ENCODE measurements at regions not wholly inside any gene's neighbourhood (a gene's known extent, or its start where the extent isn't known, plus 50 kb on each side); places are given as distances from the start of the nearest gene placed in this dataset.

DNA sequence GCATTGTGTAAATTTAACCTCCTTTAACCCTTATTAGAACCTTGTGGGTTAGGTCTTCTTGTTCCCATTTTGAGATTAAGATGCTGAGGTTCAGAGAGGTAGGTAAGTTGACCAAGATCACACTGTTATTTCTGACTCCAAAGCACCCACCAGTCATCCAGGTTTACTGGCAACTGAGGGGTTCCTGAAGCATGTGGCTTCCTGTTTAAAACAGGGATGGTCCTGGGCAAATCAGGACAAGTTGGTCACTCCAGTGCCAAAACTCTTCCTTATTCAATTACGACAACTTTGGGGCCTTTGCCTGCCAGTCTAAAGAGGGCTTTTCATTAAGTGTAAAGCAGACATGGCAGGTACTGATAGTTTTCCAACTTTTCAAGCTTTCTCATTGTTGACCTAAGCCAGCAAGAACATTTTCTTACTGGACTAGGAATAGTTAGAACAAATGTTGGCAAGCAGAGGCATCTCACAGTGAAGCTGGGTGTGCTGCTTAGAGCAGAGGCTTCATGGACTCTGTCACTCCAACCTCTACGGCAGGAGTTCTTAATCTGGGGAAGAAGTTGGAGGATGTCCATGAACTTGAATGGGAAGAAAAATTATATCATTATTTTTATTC, 149.4 kb upstream of the ADAMTS9 start:
- Histone ChIP-seq H3K27me3 (ENCODE audit: control insufficient read depth in 3 of 3, insufficient read depth in 3 of 3, low read length in 3 of 3) (no peaks in the 10 kb centered on the region), H3K9ac (ENCODE audit: low read depth in 1 of 3, low read length in 3 of 3) (no peak overlapping the region), H3K36me3 (ENCODE audit: control insufficient read depth in 3 of 3, insufficient read depth in 3 of 3, low read length in 3 of 3) (no peaks in the 10 kb centered on the region), H3K27ac (ENCODE audit: low read depth, low read length) (no peak overlapping the region), H3K9me3 (ENCODE audit: control insufficient read depth in 3 of 3, low read length in 3 of 3) (no peaks in the 10 kb centered on the region), H3K4me1 (ENCODE audit: control insufficient read depth in 3 of 3, insufficient read depth in 3 of 3, low read length in 3 of 3) (no peaks in the 10 kb centered on the region), H3K4me3 (ENCODE audit: low read length in 3 of 3) (no peak overlapping the region)

DNA sequence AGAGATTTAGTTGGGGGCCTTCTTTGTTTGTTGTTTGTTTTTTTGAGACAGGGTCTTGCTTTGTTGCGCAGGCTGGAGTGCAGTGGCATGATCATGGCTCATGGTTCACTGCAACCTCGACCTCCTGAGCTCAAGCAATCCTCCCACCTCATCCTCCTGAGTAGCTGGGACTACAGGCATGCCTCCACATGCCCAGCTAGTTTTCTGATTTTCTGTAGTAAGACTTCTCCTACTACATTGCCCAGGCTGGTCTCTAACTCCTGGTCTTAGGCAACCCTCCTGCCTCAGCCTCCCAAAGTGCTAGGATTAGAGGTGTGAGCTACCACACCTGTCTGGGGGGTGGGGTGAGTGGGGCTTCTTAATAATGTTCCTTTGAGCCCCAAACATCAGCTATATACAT, 148.3 kb upstream of the ADAMTS9 start:
- Histone ChIP-seq H3K4me3 (ENCODE audit: low read length in 3 of 3) (no peak overlapping the region), H3K27me3 (ENCODE audit: control insufficient read depth in 3 of 3, insufficient read depth in 3 of 3, low read length in 3 of 3) (no peaks in the 10 kb centered on the region), H3K9me3 (ENCODE audit: control insufficient read depth in 3 of 3, low read length in 3 of 3) (no peaks in the 10 kb centered on the region)

DNA sequence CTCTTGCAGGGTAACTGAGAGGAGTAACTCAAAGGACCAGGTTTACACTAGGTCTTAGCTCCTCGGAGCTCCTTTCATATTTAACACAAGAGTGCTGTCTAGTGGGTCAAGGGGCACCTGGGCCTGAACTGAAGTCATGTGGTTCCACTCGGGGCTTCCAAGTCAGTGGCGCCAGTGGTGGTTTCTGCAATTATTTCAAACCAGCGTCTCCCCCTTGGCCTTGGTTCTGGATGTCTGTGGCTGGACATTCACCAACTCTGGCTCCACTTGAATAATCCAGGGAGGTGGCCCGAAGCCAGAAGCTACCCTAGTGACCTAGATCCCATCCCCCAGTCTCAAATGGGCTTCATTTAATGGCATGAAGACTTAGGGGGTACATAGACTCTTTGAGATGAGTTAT, 144.3 kb upstream of the ADAMTS9 start:
- H3K9me3 ChIP-seq (ENCODE audit: control insufficient read depth in 3 of 3, low read length in 3 of 3): no peaks in the 10 kb centered on the region
- no peak overlapping the region for H3K4me3 ChIP-seq (ENCODE audit: low read length in 3 of 3)
- no peaks in the 10 kb centered on the region for H3K4me1 ChIP-seq (ENCODE audit: control insufficient read depth in 3 of 3, insufficient read depth in 3 of 3, low read length in 3 of 3)
- H3K27ac ChIP-seq (ENCODE audit: low read depth, low read length): no peak overlapping the region
- no peaks in the 10 kb centered on the region for H3K36me3 ChIP-seq (ENCODE audit: control insufficient read depth in 3 of 3, insufficient read depth in 3 of 3, low read length in 3 of 3)
- H3K9ac ChIP-seq (ENCODE audit: low read depth in 1 of 3, low read length in 3 of 3): no peak overlapping the region
- no peaks in the 10 kb centered on the region for H3K27me3 ChIP-seq (ENCODE audit: control insufficient read depth in 3 of 3, insufficient read depth in 3 of 3, low read length in 3 of 3)

More for the DNA sequence above, 148.3 kb upstream of the ADAMTS9 start:
- Histone ChIP-seq H3K27ac (ENCODE audit: low read depth, low read length) (no peak overlapping the region), H3K36me3 (ENCODE audit: control insufficient read depth in 3 of 3, insufficient read depth in 3 of 3, low read length in 3 of 3) (no peaks in the 10 kb centered on the region), H3K4me1 (ENCODE audit: control insufficient read depth in 3 of 3, insufficient read depth in 3 of 3, low read length in 3 of 3) (no peaks in the 10 kb centered on the region), H3K9ac (ENCODE audit: low read depth in 1 of 3, low read length in 3 of 3) (no peak overlapping the region)

DNA sequence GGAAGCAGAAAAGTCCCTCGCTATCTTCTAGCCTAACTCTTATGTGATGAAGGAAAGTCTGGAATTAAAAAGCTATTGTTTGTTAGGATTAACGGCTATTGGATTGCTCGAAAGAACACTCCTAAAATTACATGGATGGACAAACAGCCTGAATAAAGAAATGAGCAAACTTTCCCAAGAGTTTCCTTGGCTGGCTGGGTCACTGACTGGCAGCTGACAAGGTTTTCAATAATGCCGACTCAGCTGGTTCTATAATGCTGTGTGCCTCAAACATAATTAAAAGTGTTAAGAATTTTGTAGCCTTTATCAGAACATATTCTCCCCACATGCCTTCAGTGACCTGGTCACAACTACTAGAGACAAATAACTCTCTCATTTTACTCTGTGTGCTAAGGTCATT, 142.9 kb upstream of the ADAMTS9 start:
- Histone ChIP-seq H3K9ac (ENCODE audit: low read depth in 1 of 3, low read length in 3 of 3) (no peak overlapping the region), H3K27me3 (ENCODE audit: control insufficient read depth in 3 of 3, insufficient read depth in 3 of 3, low read length in 3 of 3) (no peaks in the 10 kb centered on the region), H3K4me1 (ENCODE audit: control insufficient read depth in 3 of 3, insufficient read depth in 3 of 3, low read length in 3 of 3) (no peaks in the 10 kb centered on the region), H3K4me3 (ENCODE audit: low read length in 3 of 3) (no peak overlapping the region), H3K27ac (ENCODE audit: low read depth, low read length) (no peak overlapping the region), H3K9me3 (ENCODE audit: control insufficient read depth in 3 of 3, low read length in 3 of 3) (no peaks in the 10 kb centered on the region), H3K36me3 (ENCODE audit: control insufficient read depth in 3 of 3, insufficient read depth in 3 of 3, low read length in 3 of 3) (no peaks in the 10 kb centered on the region)

DNA sequence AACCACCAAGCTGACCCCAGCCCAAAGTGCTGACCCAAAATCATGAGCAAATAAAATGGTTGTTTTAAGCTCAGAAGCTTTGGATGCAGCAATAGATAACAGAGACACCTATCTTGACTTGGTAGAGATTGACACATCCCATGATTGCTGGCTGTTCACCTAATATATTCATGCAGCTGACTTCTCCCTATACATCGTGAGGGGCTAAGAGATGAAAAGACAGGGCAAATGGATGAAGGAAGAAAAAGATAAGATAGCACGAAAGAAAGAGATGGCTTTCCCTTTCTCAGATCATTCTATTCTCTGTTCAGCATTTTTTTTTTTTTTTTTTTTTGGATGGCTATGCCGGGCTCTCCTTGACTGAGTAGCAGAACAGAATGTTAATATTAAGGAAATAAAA, 141.5 kb upstream of the ADAMTS9 start:
- no peak overlapping the region for H3K27ac ChIP-seq (ENCODE audit: low read depth, low read length)
- H3K4me1 ChIP-seq (ENCODE audit: control insufficient read depth in 3 of 3, insufficient read depth in 3 of 3, low read length in 3 of 3): no peaks in the 10 kb centered on the region
- no peak overlapping the region for H3K9ac ChIP-seq (ENCODE audit: low read depth in 1 of 3, low read length in 3 of 3)
- H3K27me3 ChIP-seq (ENCODE audit: control insufficient read depth in 3 of 3, insufficient read depth in 3 of 3, low read length in 3 of 3): no peaks in the 10 kb centered on the region
- H3K36me3 ChIP-seq (ENCODE audit: control insufficient read depth in 3 of 3, insufficient read depth in 3 of 3, low read length in 3 of 3): no peaks in the 10 kb centered on the region
- no peaks in the 10 kb centered on the region for H3K9me3 ChIP-seq (ENCODE audit: control insufficient read depth in 3 of 3, low read length in 3 of 3)
- no peak overlapping the region for H3K4me3 ChIP-seq (ENCODE audit: low read length in 3 of 3)

DNA sequence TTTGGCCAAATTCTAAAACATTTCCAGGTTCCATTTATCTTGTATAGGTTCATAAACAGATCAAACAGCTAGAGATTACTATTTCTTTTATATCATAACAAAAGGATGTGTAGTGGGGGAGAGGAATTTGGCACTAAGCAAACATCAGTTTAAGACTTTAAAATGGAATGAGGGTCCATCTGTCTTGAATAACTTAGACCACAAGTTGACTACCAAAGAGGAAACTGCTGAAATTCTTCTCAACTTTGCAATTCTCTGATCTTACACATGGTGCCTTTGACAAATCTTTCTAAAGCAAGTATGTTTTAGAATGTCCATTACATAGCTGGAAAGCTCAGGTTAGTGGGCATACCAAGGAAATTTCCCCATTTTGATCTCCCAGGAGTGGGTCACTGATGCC, 140.5 kb upstream of the ADAMTS9 start:
- H3K27me3 ChIP-seq (ENCODE audit: control insufficient read depth in 3 of 3, insufficient read depth in 3 of 3, low read length in 3 of 3): no peaks in the 10 kb centered on the region
- no peak overlapping the region for H3K4me3 ChIP-seq (ENCODE audit: low read length in 3 of 3)
- no peak overlapping the region for H3K9ac ChIP-seq (ENCODE audit: low read depth in 1 of 3, low read length in 3 of 3)
- H3K9me3 ChIP-seq (ENCODE audit: control insufficient read depth in 3 of 3, low read length in 3 of 3): no peaks in the 10 kb centered on the region
- no peaks in the 10 kb centered on the region for H3K36me3 ChIP-seq (ENCODE audit: control insufficient read depth in 3 of 3, insufficient read depth in 3 of 3, low read length in 3 of 3)
- no peak overlapping the region for H3K27ac ChIP-seq (ENCODE audit: low read depth, low read length)
- H3K4me1 ChIP-seq (ENCODE audit: control insufficient read depth in 3 of 3, insufficient read depth in 3 of 3, low read length in 3 of 3): no peaks in the 10 kb centered on the region

DNA sequence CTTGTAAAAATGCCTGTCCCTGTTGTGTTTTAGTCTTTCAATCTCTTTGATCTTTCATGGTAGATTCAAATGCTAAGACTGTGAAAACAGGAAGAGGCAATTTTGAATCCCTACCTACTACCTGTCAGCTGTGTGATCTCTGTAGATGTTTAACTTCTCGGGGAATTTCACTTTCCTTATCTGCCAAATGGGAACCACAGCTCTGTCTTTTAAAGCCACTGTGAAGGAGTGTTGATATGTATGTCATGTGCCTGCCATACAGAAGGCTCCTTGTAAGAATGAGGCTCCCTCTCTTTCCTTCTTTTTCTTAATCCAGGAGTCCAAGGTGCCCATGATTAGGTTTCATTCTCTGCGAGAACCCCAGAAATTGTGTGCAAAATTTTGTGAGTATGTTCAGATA, 139.6 kb upstream of the ADAMTS9 start:
- H3K4me1 ChIP-seq (ENCODE audit: control insufficient read depth in 3 of 3, insufficient read depth in 3 of 3, low read length in 3 of 3): no peaks in the 10 kb centered on the region
- H3K9me3 ChIP-seq (ENCODE audit: control insufficient read depth in 3 of 3, low read length in 3 of 3): no peaks in the 10 kb centered on the region
- H3K4me3 ChIP-seq (ENCODE audit: low read length in 3 of 3): no peak overlapping the region
- H3K27me3 ChIP-seq (ENCODE audit: control insufficient read depth in 3 of 3, insufficient read depth in 3 of 3, low read length in 3 of 3): no peaks in the 10 kb centered on the region
- no peaks in the 10 kb centered on the region for H3K36me3 ChIP-seq (ENCODE audit: control insufficient read depth in 3 of 3, insufficient read depth in 3 of 3, low read length in 3 of 3)
- H3K27ac ChIP-seq (ENCODE audit: low read depth, low read length): no peak overlapping the region
- no peak overlapping the region for H3K9ac ChIP-seq (ENCODE audit: low read depth in 1 of 3, low read length in 3 of 3)

DNA sequence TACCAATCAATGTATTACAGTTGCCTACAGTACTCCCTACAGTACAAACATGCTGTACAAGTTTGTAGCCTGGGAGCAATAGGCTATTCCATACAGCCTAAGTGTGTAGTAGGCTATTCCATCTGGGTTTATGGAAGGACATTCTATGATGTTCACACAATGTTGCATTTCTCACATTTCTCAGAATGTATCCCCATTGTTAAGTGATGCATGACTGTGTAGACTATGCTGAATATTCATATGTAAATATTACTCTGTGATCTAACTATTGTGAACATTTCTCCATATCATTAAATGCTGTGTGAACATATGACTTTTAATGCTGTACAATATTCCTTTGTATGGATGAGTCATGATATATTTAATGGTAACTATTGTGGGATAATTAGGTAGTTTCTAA, 139.2 kb upstream of the ADAMTS9 start:
- no peaks in the 10 kb centered on the region for H3K27me3 ChIP-seq (ENCODE audit: control insufficient read depth in 3 of 3, insufficient read depth in 3 of 3, low read length in 3 of 3)
- no peak overlapping the region for H3K9ac ChIP-seq (ENCODE audit: low read depth in 1 of 3, low read length in 3 of 3)
- no peak overlapping the region for H3K27ac ChIP-seq (ENCODE audit: low read depth, low read length)
- H3K4me3 ChIP-seq (ENCODE audit: low read length in 3 of 3): no peak overlapping the region
- no peaks in the 10 kb centered on the region for H3K9me3 ChIP-seq (ENCODE audit: control insufficient read depth in 3 of 3, low read length in 3 of 3)
- H3K36me3 ChIP-seq (ENCODE audit: control insufficient read depth in 3 of 3, insufficient read depth in 3 of 3, low read length in 3 of 3): no peaks in the 10 kb centered on the region
- H3K4me1 ChIP-seq (ENCODE audit: control insufficient read depth in 3 of 3, insufficient read depth in 3 of 3, low read length in 3 of 3): no peaks in the 10 kb centered on the region

DNA sequence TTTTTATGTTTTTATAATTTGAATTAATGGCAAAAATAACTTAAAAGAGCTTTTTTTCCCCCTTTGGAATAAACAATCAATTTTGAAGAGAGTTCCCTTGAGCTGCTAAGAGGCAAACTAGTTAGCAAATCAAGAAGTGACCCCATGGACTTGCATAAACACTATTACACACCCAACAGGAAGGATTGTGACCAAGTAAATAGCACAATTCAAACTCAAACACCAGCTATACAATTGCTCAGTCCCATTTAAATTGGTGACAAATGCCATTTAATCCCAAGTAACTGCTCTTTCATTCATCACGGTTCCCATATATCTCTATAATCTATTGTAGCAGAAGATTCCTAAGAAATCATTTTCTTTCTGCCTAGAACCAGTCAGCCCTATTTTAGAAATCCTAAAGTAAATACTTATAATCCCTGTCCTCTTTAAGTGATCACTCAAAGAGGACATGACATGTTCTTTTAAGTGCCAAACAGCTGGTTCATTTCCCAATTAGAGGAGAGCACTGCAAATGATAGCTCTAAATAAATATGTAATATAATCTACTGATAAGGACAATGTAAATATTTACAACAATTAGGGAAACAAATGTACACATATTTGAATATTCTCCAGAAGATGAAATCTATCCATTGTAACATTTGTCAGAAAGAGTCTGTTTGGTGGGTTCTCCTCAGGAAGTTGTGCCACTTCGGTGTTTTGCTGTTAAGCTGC, 137.8 kb upstream of the ADAMTS9 start:
- Histone ChIP-seq H3K36me3 (ENCODE audit: control insufficient read depth in 3 of 3, insufficient read depth in 3 of 3, low read length in 3 of 3) (no peaks in the 10 kb centered on the region), H3K27ac (ENCODE audit: low read depth, low read length) (no peak overlapping the region), H3K27me3 (ENCODE audit: control insufficient read depth in 3 of 3, insufficient read depth in 3 of 3, low read length in 3 of 3) (no peaks in the 10 kb centered on the region), H3K4me1 (ENCODE audit: control insufficient read depth in 3 of 3, insufficient read depth in 3 of 3, low read length in 3 of 3) (peaks cover 0 to 4% (median 3%) of the 10 kb centered on the region in 3 donors), H3K4me3 (ENCODE audit: low read length in 3 of 3) (no peak overlapping the region), H3K9ac (ENCODE audit: low read depth in 1 of 3, low read length in 3 of 3) (no peak overlapping the region), H3K9me3 (ENCODE audit: control insufficient read depth in 3 of 3, low read length in 3 of 3) (no peaks in the 10 kb centered on the region)

DNA sequence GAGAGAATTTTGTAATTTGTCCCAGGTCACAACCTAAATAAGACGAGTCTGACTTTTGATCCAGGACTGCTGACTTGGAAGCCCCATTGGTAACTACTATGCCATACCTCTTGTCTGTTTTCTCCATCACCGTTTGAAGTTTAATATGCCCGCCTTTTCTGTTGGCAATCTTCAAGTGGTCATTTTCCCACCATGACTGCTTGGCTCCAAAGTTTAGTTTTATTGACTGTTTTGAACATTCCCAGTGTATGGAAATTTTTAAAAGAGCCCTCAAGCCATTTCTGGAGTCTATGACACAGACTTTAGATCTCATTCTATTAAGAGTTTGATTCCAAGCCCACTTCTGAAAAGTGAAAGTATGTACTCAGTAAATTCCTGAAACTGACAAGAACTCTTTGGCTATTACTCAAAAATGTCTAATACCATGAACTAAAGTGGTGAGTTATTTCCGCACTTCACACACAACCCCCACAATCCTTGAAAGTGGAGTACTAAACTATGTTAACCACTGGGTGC, 136.7 kb upstream of the ADAMTS9 start:
- Histone ChIP-seq H3K4me3 (ENCODE audit: low read length in 3 of 3) (no peak overlapping the region), H3K27ac (ENCODE audit: low read depth, low read length) (no peak overlapping the region), H3K27me3 (ENCODE audit: control insufficient read depth in 3 of 3, insufficient read depth in 3 of 3, low read length in 3 of 3) (no peaks in the 10 kb centered on the region), H3K4me1 (ENCODE audit: control insufficient read depth in 3 of 3, insufficient read depth in 3 of 3, low read length in 3 of 3) (peaks cover 0 to 4% (median 3%) of the 10 kb centered on the region in 3 donors), H3K9ac (ENCODE audit: low read depth in 1 of 3, low read length in 3 of 3) (no peak overlapping the region), H3K9me3 (ENCODE audit: control insufficient read depth in 3 of 3, low read length in 3 of 3) (no peaks in the 10 kb centered on the region), H3K36me3 (ENCODE audit: control insufficient read depth in 3 of 3, insufficient read depth in 3 of 3, low read length in 3 of 3) (no peaks in the 10 kb centered on the region)
